ENCODE measurements at regions not wholly inside any gene's neighbourhood (a gene's known extent, or its start where the extent isn't known, plus 50 kb on each side); places are given as distances from the start of the nearest gene placed in this dataset.

DNA sequence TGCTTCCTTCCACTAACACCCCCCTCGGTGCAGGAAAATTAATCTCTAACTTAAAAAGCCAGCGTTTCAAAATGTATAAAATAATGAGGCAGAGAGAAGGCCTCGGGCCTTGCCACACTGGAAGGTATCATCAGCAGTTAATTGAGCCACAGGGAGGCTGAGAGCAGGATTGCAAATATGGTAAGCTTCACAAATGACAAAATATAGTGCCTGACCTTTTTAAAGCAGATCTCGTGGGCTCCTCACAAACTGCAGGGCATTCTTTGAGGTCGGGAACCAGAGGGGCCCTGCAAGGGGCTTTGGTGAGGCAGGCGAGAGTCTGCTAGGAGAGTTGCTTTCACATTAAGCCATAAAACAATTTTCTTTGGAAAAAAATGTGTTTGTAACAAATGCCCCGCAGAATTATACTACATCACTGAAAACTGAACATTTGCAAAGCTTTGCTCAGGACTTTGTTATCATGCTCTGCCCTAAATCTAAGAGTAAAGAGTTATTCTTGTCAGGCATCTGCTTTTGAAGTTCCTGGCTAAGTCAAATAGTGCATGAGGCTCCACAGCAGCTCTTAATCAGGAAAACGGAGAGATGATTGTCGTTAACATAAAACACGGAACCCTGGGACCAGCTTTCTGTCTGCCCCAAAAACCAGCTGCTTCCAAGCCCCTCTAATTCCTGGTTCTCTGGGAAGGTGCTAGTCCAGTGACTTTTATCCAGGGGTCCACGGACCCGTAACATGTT, 61.4 kb upstream of the SYT13 start:
- Histone ChIP-seq H3K27ac (no peak overlapping the region), H3K27me3 (peaks cover 0 to 25% (median 2%) of the 10 kb centered on the region in 7 donors), H3K9me3 (no peaks in the 10 kb centered on the region), H3K4me3 (no peak overlapping the region), H3K4me1 (peaks cover 0 to 7% (median 0%) of the 10 kb centered on the region in 9 donors), H3K36me3 (no peaks in the 10 kb centered on the region)
- ATAC-seq (no peak), DNase-seq (no peak)
- intact Hi-C loops (cut with DNase I) = no loop called here
- TF ChIP-seq, protein P1, sequence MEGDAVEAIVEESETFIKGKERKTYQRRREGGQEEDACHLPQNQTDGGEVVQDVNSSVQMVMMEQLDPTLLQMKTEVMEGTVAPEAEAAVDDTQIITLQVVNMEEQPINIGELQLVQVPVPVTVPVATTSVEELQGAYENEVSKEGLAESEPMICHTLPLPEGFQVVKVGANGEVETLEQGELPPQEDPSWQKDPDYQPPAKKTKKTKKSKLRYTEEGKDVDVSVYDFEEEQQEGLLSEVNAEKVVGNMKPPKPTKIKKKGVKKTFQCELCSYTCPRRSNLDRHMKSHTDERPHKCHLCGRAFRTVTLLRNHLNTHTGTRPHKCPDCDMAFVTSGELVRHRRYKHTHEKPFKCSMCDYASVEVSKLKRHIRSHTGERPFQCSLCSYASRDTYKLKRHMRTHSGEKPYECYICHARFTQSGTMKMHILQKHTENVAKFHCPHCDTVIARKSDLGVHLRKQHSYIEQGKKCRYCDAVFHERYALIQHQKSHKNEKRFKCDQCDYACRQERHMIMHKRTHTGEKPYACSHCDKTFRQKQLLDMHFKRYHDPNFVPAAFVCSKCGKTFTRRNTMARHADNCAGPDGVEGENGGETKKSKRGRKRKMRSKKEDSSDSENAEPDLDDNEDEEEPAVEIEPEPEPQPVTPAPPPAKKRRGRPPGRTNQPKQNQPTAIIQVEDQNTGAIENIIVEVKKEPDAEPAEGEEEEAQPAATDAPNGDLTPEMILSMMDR (IDR thresholded peaks at IDR 0.05) = no peak
- WGBS, 2 donors = 47 to 55% methylated on average over 12 of the region's 12 CpGs

DNA sequence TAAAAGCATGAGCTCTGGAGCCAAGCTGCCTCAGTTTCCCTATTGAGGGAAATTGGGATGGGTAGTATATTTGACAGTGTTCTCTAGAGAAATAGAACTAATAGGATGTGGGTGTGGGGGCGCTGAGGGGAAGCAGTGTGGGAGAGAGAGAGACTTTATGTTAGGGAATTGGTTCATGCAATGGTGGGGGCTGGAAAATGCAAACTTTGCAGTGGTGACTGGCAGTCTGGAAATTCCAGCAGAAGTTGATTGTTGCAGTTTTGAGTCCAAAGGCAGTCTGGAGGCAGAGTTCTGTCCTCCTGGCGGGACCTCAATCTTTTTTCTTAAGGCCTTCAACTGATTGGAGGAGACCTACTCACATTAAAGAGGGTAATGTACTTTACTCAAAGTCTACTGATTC, 59.4 kb upstream of the SYT13 start:
- no peak overlapping the region for H3K4me3 ChIP-seq
- H3K4me1 ChIP-seq = peaks cover 0 to 9% (median 2%) of the 10 kb centered on the region in 9 donors
- DNase-seq (no peak), ATAC-seq (no peak)
- no peaks in the 10 kb centered on the region for H3K9me3 ChIP-seq
- H3K27me3 ChIP-seq = peaks cover 0 to 20% (median 0%) of the 10 kb centered on the region in 7 donors
- TF ChIP-seq, protein P1 (IDR thresholded peaks at IDR 0.05) = no peak
- H3K36me3 ChIP-seq = no peaks in the 10 kb centered on the region
- WGBS, 2 donors = 88 to 89% methylated on average over 2 of the region's 2 CpGs
- intact Hi-C loops (cut with DNase I) = no loop called here
- H3K27ac ChIP-seq = no peak overlapping the region

DNA sequence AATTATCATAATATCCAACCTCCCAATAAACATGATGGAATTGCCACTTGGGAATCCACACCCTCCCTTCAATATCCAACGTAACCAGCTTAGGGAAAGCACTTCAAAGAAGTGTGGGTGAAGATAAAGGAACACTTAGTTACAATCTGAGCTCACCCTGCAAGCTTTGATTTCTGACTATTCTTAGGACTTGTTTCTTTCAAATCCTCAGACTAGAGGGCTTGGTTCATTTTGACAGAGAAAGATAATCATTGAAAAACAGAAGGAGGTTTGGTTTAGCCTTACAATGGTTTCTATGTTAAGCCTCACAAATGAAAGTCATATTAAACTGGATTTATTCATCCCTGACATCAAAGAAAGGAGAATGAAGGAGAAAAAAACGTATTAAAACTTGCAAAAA, 57.9 kb upstream of the SYT13 start:
- intact Hi-C loops (cut with DNase I) = loop anchor here in 3 of 10 donors (5.0 kb wide), 1 partner anchor 428 kb away; no protein-coding TSS in a partner anchor
- TF ChIP-seq, protein P1 (IDR thresholded peaks at IDR 0.05) = no peak
- Histone ChIP-seq H3K27ac (no peak overlapping the region), H3K36me3 (no peaks in the 10 kb centered on the region), H3K9me3 (no peaks in the 10 kb centered on the region), H3K27me3 (peaks cover 0 to 14% (median 0%) of the 10 kb centered on the region in 7 donors), H3K4me3 (no peak overlapping the region), H3K4me1 (peaks cover 0 to 19% (median 9%) of the 10 kb centered on the region in 9 donors)
- 34 to 43% methylated on average over 2 of the region's 2 CpGs for WGBS, 2 donors
- ATAC-seq (no peak), DNase-seq (no peak)

DNA sequence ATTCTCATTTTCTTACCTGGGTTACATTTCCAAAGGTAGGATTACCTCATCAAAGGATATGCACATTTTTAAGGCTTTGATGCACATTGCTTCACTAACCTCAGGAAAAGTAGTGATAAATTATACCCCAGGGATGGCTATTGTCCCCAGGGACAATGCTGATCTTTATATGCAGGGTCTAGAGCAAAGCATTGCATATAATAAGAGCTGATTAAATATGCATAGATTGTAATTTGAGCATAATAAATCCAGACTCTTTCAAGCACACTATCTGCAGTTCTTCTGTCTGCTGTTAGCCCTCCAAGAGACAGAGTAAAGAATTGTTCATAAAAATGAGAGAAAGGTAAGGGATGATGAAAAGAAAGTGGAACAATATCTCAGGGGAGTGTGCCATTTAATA, 57.3 kb upstream of the SYT13 start:
- Histone ChIP-seq H3K4me1 (peaks cover 0 to 19% (median 9%) of the 10 kb centered on the region in 9 donors), H3K4me3 (no peak overlapping the region), H3K27ac (no peak overlapping the region), H3K36me3 (no peaks in the 10 kb centered on the region), H3K9me3 (no peaks in the 10 kb centered on the region), H3K27me3 (peaks cover 0 to 14% (median 0%) of the 10 kb centered on the region in 7 donors)
- ATAC-seq (no peak), DNase-seq (no peak)
- intact Hi-C loops (cut with DNase I) = loop anchor here in 3 of 10 donors (5.0 kb wide), 1 partner anchor 429 kb away; no protein-coding TSS in a partner anchor
- TF ChIP-seq, protein P1 (IDR thresholded peaks at IDR 0.05) = no peak
